GM23338 (cell line): ENCODE measurements at regions not wholly inside any gene's neighbourhood (a gene's known extent, or its start where the extent isn't known, plus 50 kb on each side); places are given as distances from the start of the nearest gene placed in this dataset.

Source experiments
- CREB1 ChIP-seq: fragments of 250-450 bp; sonication (Bioruptor Pico); IDR thresholded peaks from 2 replicates; pipeline ENCODE4 v1.5.0; 2020; ENCODE audit warnings: low read depth, mild to moderate bottlenecking, moderate library complexity
- CTCF ChIP-seq, 2 experiments: fragments of 200-600 bp in 1 of 2; sonication (generic) in 1 of 2; conservative IDR thresholded peaks; 2 replicates each; pipeline versions ENCODE4 v1.5.1 to v1.6.1; 2016 to 2017; ENCODE audit warnings: antibody characterized with exemption in 2 of 2, low read depth in 2 of 2, mild to moderate bottlenecking in 2 of 2, moderate library complexity in 1 of 2
- EZH2 ChIP-seq: fragments of 200-600 bp; sonication (generic); IDR thresholded peaks from one replicate; pipeline ENCODE4 v1.8.0; 2017; ENCODE audit warnings: antibody characterized with exemption, mild to moderate bottlenecking, low read depth; ENCODE audit not compliant: unreplicated experiment
- JUNB ChIP-seq: IDR thresholded peaks from one replicate; pipeline ENCODE4 v1.6.1; 2016; ENCODE audit warnings: antibody characterized with exemption; ENCODE audit not compliant: unreplicated experiment
- NANOG ChIP-seq: IDR thresholded peaks from 2 replicates; pipeline ENCODE4 v1.6.1; 2016; ENCODE audit warnings: antibody characterized with exemption, borderline replicate concordance
- POLR2AphosphoS5 ChIP-seq: IDR thresholded peaks from 2 replicates; pipeline ENCODE4 v1.6.1; 2016; ENCODE audit warnings: antibody characterized with exemption, low read depth
- STAT1 ChIP-seq: IDR thresholded peaks from one replicate; pipeline ENCODE4 v1.6.1; 2016; ENCODE audit warnings: antibody characterized with exemption; ENCODE audit not compliant: unreplicated experiment
- ZNF114 ChIP-seq: fragments of 250-450 bp; sonication (Bioruptor Pico); IDR thresholded peaks from 2 replicates; pipeline ENCODE4 v1.5.0; 2020; ENCODE audit warnings: mild to moderate bottlenecking, moderate library complexity
- ZNF331 ChIP-seq: fragments of 250-450 bp; sonication (Bioruptor Pico); IDR thresholded peaks from 2 replicates; pipeline ENCODE4 v1.5.0; 2020; ENCODE audit warnings: low read depth, mild to moderate bottlenecking, moderate library complexity
- TF ChIP-seq, protein P1 (sequence below): fragments of 250-450 bp; sonication (Bioruptor Pico); IDR thresholded peaks from 2 replicates; pipeline ENCODE4 v1.5.0; 2020; ENCODE audit warnings: mild to moderate bottlenecking, moderate library complexity
- TF ChIP-seq, protein P2 (sequence below): IDR thresholded peaks from one replicate; pipeline ENCODE4 v1.6.1; 2018; ENCODE audit warnings: antibody characterized with exemption; ENCODE audit not compliant: unreplicated experiment

DNA sequence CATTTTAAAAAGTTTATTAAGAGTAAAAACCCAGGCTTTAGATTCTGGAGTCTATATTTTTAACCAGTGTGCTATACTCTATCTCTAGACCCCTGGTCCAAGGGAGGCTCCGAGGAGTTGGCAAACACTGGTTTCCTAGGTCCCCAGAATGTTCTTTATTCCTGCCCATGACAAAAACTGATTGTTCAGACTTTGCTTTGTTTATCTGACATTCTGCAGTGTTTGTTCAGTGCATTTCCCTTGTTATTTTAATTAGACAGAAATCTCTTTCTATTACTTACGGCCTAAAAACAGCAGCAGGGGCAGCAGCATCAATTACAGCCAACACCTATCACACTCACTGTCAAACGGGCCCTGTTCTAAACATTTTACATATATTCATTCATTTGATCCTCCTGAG lies 2011.6 kb upstream of the WWC1 start (continued):
- TF ChIP-seq, protein P1, sequence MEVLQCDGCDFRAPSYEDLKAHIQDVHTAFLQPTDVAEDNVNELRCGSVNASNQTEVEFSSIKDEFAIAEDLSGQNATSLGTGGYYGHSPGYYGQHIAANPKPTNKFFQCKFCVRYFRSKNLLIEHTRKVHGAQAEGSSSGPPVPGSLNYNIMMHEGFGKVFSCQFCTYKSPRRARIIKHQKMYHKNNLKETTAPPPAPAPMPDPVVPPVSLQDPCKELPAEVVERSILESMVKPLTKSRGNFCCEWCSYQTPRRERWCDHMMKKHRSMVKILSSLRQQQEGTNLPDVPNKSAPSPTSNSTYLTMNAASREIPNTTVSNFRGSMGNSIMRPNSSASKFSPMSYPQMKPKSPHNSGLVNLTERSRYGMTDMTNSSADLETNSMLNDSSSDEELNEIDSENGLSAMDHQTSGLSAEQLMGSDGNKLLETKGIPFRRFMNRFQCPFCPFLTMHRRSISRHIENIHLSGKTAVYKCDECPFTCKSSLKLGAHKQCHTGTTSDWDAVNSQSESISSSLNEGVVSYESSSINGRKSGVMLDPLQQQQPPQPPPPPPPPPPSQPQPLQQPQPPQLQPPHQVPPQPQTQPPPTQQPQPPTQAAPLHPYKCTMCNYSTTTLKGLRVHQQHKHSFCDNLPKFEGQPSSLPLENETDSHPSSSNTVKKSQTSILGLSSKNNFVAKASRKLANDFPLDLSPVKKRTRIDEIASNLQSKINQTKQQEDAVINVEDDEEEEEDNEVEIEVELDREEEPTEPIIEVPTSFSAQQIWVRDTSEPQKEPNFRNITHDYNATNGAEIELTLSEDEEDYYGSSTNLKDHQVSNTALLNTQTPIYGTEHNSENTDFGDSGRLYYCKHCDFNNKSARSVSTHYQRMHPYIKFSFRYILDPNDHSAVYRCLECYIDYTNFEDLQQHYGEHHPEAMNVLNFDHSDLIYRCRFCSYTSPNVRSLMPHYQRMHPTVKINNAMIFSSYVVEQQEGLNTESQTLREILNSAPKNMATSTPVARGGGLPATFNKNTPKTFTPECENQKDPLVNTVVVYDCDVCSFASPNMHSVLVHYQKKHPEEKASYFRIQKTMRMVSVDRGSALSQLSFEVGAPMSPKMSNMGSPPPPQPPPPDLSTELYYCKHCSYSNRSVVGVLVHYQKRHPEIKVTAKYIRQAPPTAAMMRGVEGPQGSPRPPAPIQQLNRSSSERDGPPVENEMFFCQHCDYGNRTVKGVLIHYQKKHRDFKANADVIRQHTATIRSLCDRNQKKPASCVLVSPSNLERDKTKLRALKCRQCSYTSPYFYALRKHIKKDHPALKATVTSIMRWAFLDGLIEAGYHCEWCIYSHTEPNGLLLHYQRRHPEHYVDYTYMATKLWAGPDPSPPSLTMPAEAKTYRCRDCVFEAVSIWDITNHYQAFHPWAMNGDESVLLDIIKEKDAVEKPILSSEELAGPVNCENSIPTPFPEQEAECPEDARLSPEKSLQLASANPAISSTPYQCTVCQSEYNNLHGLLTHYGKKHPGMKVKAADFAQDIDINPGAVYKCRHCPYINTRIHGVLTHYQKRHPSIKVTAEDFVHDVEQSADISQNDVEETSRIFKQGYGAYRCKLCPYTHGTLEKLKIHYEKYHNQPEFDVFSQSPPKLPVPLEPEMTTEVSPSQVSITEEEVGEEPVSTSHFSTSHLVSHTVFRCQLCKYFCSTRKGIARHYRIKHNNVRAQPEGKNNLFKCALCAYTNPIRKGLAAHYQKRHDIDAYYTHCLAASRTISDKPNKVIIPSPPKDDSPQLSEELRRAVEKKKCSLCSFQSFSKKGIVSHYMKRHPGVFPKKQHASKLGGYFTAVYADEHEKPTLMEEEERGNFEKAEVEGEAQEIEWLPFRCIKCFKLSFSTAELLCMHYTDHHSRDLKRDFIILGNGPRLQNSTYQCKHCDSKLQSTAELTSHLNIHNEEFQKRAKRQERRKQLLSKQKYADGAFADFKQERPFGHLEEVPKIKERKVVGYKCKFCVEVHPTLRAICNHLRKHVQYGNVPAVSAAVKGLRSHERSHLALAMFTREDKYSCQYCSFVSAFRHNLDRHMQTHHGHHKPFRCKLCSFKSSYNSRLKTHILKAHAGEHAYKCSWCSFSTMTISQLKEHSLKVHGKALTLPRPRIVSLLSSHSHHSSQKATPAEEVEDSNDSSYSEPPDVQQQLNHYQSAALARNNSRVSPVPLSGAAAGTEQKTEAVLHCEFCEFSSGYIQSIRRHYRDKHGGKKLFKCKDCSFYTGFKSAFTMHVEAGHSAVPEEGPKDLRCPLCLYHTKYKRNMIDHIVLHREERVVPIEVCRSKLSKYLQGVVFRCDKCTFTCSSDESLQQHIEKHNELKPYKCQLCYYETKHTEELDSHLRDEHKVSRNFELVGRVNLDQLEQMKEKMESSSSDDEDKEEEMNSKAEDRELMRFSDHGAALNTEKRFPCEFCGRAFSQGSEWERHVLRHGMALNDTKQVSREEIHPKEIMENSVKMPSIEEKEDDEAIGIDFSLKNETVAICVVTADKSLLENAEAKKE (CRISPR knock-in tag), result no peak
- no peak for TF ChIP-seq CREB1 (CRISPR knock-in tag)
- TF ChIP-seq ZNF331 (CRISPR knock-in tag), result no peak
- TF ChIP-seq POLR2AphosphoS5, result no peak
- TF ChIP-seq STAT1, result no peak
- no peak for TF ChIP-seq JUNB
- no peak for TF ChIP-seq CTCF (conservative IDR thresholded peaks at IDR 0.05; ENCODE audit: low read depth in 2 of 2)
- TF ChIP-seq EZH2, result no peak
- TF ChIP-seq, protein P2, sequence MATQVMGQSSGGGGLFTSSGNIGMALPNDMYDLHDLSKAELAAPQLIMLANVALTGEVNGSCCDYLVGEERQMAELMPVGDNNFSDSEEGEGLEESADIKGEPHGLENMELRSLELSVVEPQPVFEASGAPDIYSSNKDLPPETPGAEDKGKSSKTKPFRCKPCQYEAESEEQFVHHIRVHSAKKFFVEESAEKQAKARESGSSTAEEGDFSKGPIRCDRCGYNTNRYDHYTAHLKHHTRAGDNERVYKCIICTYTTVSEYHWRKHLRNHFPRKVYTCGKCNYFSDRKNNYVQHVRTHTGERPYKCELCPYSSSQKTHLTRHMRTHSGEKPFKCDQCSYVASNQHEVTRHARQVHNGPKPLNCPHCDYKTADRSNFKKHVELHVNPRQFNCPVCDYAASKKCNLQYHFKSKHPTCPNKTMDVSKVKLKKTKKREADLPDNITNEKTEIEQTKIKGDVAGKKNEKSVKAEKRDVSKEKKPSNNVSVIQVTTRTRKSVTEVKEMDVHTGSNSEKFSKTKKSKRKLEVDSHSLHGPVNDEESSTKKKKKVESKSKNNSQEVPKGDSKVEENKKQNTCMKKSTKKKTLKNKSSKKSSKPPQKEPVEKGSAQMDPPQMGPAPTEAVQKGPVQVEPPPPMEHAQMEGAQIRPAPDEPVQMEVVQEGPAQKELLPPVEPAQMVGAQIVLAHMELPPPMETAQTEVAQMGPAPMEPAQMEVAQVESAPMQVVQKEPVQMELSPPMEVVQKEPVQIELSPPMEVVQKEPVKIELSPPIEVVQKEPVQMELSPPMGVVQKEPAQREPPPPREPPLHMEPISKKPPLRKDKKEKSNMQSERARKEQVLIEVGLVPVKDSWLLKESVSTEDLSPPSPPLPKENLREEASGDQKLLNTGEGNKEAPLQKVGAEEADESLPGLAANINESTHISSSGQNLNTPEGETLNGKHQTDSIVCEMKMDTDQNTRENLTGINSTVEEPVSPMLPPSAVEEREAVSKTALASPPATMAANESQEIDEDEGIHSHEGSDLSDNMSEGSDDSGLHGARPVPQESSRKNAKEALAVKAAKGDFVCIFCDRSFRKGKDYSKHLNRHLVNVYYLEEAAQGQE, result no peak
- TF ChIP-seq NANOG, result no peak
- TF ChIP-seq ZNF114 (CRISPR knock-in tag), result no peak
